HG03135 (cell line): ENCODE measurements at regions not wholly inside any gene's neighbourhood (a gene's known extent, or its start where the extent isn't known, plus 50 kb on each side); places are given as distances from the start of the nearest gene placed in this dataset.
"Not testable (repeated sequence)": the region's sequence is repeated elsewhere in the genome, so short reads cannot be mapped to it uniquely, and the experiment has no call there.

Experiments
- ATAC-seq: cut with Tn5 transposase; IDR thresholded peaks from one replicate; pipeline ENCODE4 v1.9.1; 2021; ENCODE audit warnings: mild to moderate bottlenecking, moderate library complexity; ENCODE audit not compliant: unreplicated experiment

GRCh38 chr5:40453689-40454088 lies 226.0 kb upstream of the PTGER4 start:
- ATAC-seq: no peak

DNA sequence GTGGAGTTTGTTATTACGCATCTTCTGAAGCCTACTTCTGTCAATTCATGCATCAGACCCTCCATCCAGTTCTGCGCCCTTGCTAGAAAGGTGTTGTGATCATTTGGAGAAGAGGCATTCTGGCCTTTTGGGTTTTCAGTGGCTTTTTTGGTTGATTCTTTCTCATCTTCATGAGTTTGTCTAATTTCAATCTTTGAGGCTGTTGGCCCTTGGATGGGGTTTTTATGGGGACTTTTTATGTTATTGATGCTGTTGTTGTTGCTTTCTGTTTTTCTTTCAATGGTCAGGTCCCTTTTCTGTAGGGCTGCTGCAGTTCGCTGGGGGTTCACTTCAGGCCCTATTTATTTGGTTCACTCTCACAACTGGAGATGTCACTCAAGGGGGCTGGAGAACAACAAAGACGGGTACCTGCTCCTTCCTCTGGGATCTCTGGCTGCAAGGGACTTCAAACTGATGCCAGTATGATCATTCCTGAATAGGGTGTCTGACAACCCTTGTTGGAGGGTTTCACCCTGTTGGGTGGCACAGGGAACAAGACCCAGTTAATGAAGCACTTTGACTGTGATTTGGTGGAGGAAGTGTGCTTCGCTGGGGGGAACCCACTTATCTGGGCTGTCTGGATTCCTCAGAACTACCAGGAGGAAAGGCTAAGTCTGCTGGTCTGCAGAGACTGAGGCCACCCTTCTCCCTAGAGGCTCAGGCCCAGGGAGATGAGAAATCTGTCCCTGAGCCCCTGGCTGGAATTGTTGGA lies 226.7 kb upstream of the PTGER4 start:
- no peak for ATAC-seq

DNA sequence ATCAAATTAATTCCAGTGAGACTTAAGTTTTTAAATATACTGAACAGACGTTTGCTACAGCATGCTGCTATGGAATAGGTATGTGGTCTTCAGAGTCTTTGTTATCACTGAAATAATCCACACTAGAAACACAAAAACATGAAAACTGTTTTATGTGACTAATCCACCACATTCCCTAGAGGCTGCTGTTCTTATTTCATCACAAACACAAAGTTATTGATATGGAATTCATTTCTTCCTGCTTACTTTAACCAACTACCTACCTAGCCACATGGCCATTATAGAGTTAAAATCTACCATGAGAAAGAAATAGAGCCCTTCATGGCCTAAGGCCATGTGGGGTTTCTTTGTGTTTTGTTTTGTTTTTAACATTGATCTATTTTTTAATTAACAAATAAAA lies 232.3 kb upstream of the PTGER4 start:
- ATAC-seq: no peak

- no peak for ATAC-seq
Measured at GRCh38 chr5:40446910-40447309, 232.8 kb upstream of the PTGER4 start.

DNA sequence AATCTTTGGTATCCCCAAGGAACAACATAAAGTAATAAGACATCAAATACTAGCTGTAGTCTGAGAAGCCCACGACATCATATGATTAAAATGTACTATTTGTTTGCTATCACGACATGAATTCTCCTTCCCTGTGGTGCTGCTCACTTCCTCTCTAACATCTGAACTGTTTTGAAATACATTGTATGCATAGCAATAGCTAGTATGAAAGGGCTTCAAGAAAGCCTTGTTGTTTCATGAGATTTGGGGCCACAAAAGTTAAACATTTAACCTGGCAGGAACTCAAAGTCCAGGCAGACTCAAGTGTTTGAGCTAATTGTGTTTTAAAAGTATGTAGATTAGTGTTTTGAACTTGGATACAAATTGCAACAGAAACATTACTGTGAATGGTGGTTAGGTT lies 237.4 kb upstream of the PTGER4 start:
- peak; percentile 70 for ATAC-seq

DNA sequence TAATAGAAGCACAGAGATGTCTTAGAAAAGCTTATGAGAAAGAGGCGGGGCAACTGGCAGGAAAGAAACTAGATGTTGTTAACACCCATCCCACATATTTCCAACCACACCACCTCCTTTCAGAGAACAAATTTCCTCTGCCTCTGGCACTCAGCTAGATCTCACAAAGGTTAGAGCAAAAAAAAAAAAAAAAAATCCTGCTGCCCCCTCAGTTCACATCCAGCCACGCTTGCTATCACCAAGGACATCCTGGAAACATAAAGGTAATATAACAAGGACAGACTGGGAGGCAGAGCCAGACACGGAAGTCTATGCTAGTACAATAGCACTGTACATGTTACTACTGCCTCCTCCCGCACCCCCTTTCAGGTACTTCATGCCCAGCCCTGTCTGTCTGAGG lies 238.0 kb upstream of the PTGER4 start:
- ATAC-seq: peak; percentile 35

DNA sequence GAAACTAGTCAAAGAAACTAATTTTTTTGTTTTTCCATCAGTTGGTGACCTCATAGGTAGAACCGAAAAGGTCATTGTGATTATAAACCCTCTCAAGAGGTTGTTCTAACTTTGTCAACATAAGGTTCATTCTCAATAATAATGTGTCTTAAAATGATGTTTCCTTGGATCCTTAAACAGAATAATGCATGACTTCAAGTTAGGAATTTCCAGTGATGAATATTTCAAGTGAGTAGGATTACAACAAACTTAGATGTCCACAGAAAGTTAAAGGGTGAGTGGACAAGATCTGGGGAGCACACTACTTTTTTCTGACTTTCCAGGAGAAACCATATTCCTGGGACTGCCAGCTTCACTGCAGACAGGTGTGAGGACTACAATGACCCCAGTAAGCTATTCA lies 239.0 kb upstream of the PTGER4 start:
- ATAC-seq: no peak

GRCh38 chr5:40439103-40439502 lies 240.6 kb upstream of the PTGER4 start:
- not testable (repeated sequence) for ATAC-seq

- ATAC-seq: not testable (repeated sequence)
Measured at GRCh38 chr5:40438646-40439045, 241.1 kb upstream of the PTGER4 start.

DNA sequence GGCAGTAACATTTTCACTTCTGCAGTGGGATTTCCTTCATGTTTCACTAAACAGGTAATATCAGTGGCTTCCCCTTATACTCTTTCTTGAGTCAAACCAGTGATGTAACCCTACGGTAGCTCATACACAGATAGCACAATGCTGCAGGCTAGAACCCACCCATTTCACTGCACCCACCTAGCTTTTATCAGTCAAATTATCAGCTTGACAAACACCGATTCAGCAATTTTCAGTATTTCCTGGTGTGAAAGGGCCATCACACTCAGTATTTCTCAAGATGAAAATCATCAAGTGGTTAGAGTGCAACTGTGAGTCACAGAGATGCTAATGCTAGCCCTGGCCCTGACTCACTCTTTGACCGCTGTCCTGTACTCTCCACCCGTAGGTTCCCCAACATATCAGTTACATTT lies 242.3 kb upstream of the PTGER4 start:
- peak; percentile 62 for ATAC-seq

DNA sequence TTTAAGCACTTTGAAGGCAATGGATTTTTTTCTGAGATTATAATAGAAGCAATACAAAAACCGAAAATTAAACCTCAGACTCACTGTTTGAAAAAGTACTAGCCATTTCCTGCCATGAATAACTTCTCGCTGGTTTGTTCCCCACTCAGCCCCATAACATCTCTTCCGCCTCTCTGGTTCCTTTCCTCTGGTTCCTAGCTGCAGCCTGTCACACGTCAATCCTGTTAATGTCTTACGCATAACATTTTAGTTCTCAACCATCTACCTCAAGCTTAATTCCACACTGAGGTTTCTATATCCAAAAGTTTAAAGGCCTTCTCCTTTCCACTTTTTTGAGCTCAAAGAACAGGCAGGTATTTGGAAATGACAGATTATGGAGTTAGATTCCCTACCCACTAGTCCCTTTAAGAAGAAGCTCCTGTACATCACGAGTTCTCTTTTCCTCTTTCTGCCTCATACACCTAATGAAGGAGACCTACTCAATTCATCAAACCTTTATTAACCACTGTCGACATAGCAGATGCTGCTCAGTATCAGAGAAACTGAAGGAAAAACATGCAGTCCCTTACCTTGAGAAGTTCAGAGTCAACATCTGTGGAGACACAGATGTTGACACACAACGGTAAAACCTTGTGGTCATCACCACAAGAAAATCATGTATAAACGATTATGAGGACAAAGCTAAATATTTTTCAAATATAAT lies 243.0 kb upstream of the PTGER4 start:
- ATAC-seq: peak; percentile 57

DNA sequence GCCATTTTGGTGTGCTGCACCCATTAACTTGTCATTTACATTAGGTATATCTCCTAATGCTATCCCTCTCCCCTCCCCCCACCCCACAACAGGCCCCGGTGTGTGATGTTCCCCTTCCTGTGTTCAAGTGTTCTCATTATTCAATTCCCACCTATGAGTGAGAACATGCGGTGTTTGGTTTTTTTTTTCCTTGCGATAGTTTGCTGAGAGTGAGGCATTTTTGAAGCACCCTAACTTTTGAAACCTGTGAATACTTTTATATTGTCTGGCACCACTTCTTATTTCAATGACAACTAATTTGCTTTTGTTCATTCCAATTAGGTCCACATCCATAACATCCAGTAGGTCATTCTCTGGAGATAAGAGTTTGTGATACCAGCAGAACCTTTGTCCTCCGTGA lies 244.0 kb upstream of the PTGER4 start:
- not testable (repeated sequence) for ATAC-seq

DNA sequence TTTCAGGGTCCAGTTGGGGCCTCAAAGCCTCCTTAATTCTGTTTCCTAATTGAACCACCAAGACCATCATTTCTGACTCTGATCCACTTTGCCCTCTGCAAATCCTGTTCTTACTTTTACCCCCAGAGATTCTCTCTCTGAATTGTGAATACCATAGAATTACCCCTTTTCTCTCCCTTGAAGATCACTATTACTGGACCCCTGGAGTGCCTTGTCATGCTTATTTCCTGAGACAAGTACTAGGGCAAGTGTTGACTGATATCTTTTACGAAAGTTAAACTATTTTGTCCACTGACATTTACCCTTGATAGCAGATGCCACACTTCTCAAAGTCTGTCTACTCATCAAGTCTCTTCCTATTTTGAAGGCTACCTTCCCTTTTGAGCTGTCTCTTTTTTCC lies 246.9 kb upstream of the PTGER4 start:
- no peak for ATAC-seq

- ATAC-seq: no peak
Measured at GRCh38 chr5:40431734-40432133, 248.0 kb upstream of the PTGER4 start.

GRCh38 chr5:40430101-40430710 lies 249.5 kb upstream of the PTGER4 start:
- ATAC-seq: no peak

- ATAC-seq: no peak
Measured at GRCh38 chr5:40429258-40430100, 250.2 kb upstream of the PTGER4 start.

DNA sequence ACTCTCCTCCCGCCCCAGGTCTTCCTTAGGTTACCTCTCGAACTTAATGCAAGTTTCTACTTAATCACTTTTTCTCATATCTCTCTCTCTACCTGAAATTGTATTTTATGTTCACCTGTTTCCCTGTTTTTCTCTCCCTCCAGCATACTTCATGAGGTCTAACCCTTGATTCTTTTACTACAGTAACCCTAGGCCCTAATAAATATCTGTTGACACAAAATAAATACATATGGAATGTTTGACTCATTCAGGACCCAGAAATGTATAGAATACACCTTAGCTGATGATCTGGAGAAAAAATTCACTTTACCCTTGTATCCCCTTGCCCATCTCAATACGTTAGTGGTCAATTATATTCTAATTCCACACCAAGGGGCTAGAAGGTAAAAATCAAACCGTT lies 250.9 kb upstream of the PTGER4 start:
- no peak for ATAC-seq

- ATAC-seq: no peak
Measured at GRCh38 chr5:40428126-40428525, 251.6 kb upstream of the PTGER4 start.

DNA sequence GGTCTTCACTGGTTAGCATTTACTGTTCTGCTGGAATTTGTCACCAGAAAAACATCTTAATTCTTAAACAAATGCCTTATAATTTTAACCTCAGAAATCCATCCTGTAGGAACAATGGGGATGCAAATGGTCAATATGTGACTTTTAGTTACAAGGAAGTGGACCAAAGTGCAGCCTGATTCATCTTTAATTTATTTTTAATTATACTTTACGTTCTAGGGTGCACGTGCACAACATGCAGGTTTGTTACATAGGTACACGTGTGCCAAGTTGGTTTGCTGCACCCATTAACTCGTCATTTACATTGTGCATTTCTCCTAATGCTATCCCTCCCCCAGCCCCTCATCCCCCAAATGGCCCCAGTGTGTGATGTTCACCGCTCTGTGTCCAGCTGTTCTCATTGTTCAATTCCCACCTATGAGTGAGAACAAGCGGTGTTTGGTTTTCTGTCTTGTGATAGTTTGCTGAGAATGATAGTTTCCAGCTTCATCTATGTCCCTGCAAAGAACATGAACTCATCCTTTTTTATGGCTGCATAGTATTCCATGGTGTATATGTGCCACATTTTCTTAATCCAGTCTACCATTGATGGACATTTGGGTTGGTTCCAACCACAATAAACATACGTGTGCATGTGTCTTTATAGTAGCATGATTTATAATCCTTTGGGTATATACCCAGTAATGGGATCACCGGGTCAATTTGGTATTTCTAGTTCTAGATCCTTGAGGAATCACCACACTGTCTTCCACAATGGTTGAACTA lies 262.5 kb upstream of the PTGER4 start:
- ATAC-seq: not testable (repeated sequence)

DNA sequence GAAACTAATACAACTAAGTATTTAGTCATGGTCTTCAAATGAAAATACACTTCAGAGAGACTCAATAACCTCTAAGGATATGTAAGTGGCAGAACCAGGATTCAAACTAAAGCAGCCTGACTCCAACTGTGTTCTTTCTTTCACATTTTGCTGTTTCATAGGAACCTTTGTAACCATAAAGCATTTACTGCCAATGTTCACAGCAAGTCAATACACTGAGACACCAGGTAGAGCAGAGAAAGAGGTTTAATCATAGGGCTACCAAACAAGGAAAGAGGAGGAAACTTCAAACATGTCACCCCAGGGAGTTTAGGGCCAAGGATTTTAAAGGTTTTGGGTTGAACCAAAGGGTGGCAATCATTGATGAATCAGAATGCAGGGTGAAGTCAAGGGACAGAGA lies 263.1 kb upstream of the PTGER4 start:
- no peak for ATAC-seq
